ENCODE measurements at regions not wholly inside any gene's neighbourhood (a gene's known extent, or its start where the extent isn't known, plus 50 kb on each side); places are given as distances from the start of the nearest gene placed in this dataset.
"Not testable (repeated sequence)": the region's sequence is repeated elsewhere in the genome, so short reads cannot be mapped to it uniquely, and the experiment has no call there.

- no peak for ATAC-seq (replicated peaks in 1 of 4)
- DNase-seq: no peak
- ChIA-PET POLR2A (no interaction called here), CTCF (no interaction called here)
- Histone ChIP-seq H3K36me3 (ENCODE audit: control insufficient read depth in 2 of 2, extremely low read depth in 1 of 2, insufficient read depth in 1 of 2, low read length in 1 of 2) (no peaks in the 10 kb centered on the region), H3K4me1 (ENCODE audit: control insufficient read depth in 1 of 2, extremely low read depth in 1 of 2, insufficient read depth in 2 of 2, low read length in 2 of 2) (no peaks in the 10 kb centered on the region), H3K27ac (ENCODE audit: low read length) (no peak overlapping the region), H3K9me3 (no peaks in the 10 kb centered on the region), H3K4me3 (ENCODE audit: control insufficient read depth in 1 of 2, extremely low read depth in 1 of 2, low read length in 1 of 2) (no peak overlapping the region), H3K27me3 (replicated peaks in 1 of 2; ENCODE audit: control insufficient read depth in 2 of 2, extremely low read depth in 1 of 2, insufficient read depth in 2 of 2, low read length in 1 of 2) (no peaks in the 10 kb centered on the region)
- H3K27ac Mint-ChIP-seq: no peak overlapping the region
- H3K36me3 Mint-ChIP-seq: no peaks in the 10 kb centered on the region
- H3K9me3 Mint-ChIP-seq: peaks cover 3 to 7% (median 5%) of the 10 kb centered on the region in 3 donors
- no peak overlapping the region for H3K4me3 Mint-ChIP-seq
- no peaks in the 10 kb centered on the region for H3K27me3 Mint-ChIP-seq
- no peaks in the 10 kb centered on the region for H3K4me1 Mint-ChIP-seq
Observed at GRCh38 chr4:23023121-23023520, 330.4 kb downstream of the GBA3 start.

GRCh38 chr4:23022032-23022431, 329.3 kb downstream of the GBA3 start:
- Histone ChIP-seq H3K36me3 (ENCODE audit: control insufficient read depth in 2 of 2, extremely low read depth in 1 of 2, insufficient read depth in 1 of 2, low read length in 1 of 2) (no peaks in the 10 kb centered on the region), H3K27ac (ENCODE audit: low read length) (no peak overlapping the region), H3K27me3 (replicated peaks in 1 of 2; ENCODE audit: control insufficient read depth in 2 of 2, extremely low read depth in 1 of 2, insufficient read depth in 2 of 2, low read length in 1 of 2) (no peaks in the 10 kb centered on the region), H3K9me3 (no peaks in the 10 kb centered on the region), H3K4me3 (ENCODE audit: control insufficient read depth in 1 of 2, extremely low read depth in 1 of 2, low read length in 1 of 2) (no peak overlapping the region), H3K4me1 (ENCODE audit: control insufficient read depth in 1 of 2, extremely low read depth in 1 of 2, insufficient read depth in 2 of 2, low read length in 2 of 2) (no peaks in the 10 kb centered on the region)
- peaks cover under 1 to 5% (median 3%) of the 10 kb centered on the region in 3 donors for H3K9me3 Mint-ChIP-seq
- DNase-seq: no peak
- no peak overlapping the region for H3K4me3 Mint-ChIP-seq
- ATAC-seq (replicated peaks in 1 of 4): no peak
- H3K36me3 Mint-ChIP-seq: no peaks in the 10 kb centered on the region
- POLR2A ChIA-PET: no interaction called here
- CTCF ChIA-PET: no interaction called here
- no peaks in the 10 kb centered on the region for H3K4me1 Mint-ChIP-seq
- no peak overlapping the region for H3K27ac Mint-ChIP-seq
- H3K27me3 Mint-ChIP-seq: no peaks in the 10 kb centered on the region

- Histone ChIP-seq H3K36me3 (ENCODE audit: control insufficient read depth in 2 of 2, extremely low read depth in 1 of 2, insufficient read depth in 1 of 2, low read length in 1 of 2) (no peaks in the 10 kb centered on the region), H3K9me3 (no peaks in the 10 kb centered on the region), H3K27me3 (replicated peaks in 1 of 2; ENCODE audit: control insufficient read depth in 2 of 2, extremely low read depth in 1 of 2, insufficient read depth in 2 of 2, low read length in 1 of 2) (no peaks in the 10 kb centered on the region), H3K27ac (ENCODE audit: low read length) (no peak overlapping the region), H3K4me1 (ENCODE audit: control insufficient read depth in 1 of 2, extremely low read depth in 1 of 2, insufficient read depth in 2 of 2, low read length in 2 of 2) (no peaks in the 10 kb centered on the region), H3K4me3 (ENCODE audit: control insufficient read depth in 1 of 2, extremely low read depth in 1 of 2, low read length in 1 of 2) (no peak overlapping the region)
- Mint-ChIP-seq H3K9me3 (peaks cover 0 to 5% (median 3%) of the 10 kb centered on the region in 3 donors), H3K36me3 (no peaks in the 10 kb centered on the region), H3K27me3 (no peaks in the 10 kb centered on the region), H3K4me3 (no peak overlapping the region), H3K27ac (no peak overlapping the region), H3K4me1 (no peaks in the 10 kb centered on the region)
- ATAC-seq (replicated peaks in 1 of 4) (no peak), DNase-seq (no peak)
- ChIA-PET CTCF (no interaction called here), POLR2A (no interaction called here)
- 80% methylated on average over 1 of the region's 4 CpGs for whole genome bisulfite sequencing (ENCODE audit: insufficient coverage)
Observed at GRCh38 chr4:23021040-23021439, 328.3 kb downstream of the GBA3 start.

- H3K4me1 ChIP-seq (ENCODE audit: control insufficient read depth in 1 of 2, extremely low read depth in 1 of 2, insufficient read depth in 2 of 2, low read length in 2 of 2); H3K9me3 ChIP-seq; H3K4me1 Mint-ChIP-seq; H3K4me3 Mint-ChIP-seq; H3K36me3 Mint-ChIP-seq; H3K36me3 ChIP-seq (ENCODE audit: control insufficient read depth in 2 of 2, extremely low read depth in 1 of 2, insufficient read depth in 1 of 2, low read length in 1 of 2); H3K27ac Mint-ChIP-seq; CTCF ChIA-PET; H3K27ac ChIP-seq (ENCODE audit: low read length); H3K27me3 Mint-ChIP-seq; ATAC-seq (replicated peaks in 1 of 4); H3K27me3 ChIP-seq (replicated peaks in 1 of 2; ENCODE audit: control insufficient read depth in 2 of 2, extremely low read depth in 1 of 2, insufficient read depth in 2 of 2, low read length in 1 of 2); H3K4me3 ChIP-seq (ENCODE audit: control insufficient read depth in 1 of 2, extremely low read depth in 1 of 2, low read length in 1 of 2); POLR2A ChIA-PET; DNase-seq; H3K9me3 Mint-ChIP-seq: not testable (repeated sequence)
- WGBS (ENCODE audit: insufficient coverage): 20% methylated on average over 1 of the region's 4 CpGs
Observed at GRCh38 chr4:23020399-23020798, 327.7 kb downstream of the GBA3 start.

- no peaks in the 10 kb centered on the region for H3K36me3 ChIP-seq (ENCODE audit: control insufficient read depth in 2 of 2, extremely low read depth in 1 of 2, insufficient read depth in 1 of 2, low read length in 1 of 2)
- no peaks in the 10 kb centered on the region for H3K4me1 ChIP-seq (ENCODE audit: control insufficient read depth in 1 of 2, extremely low read depth in 1 of 2, insufficient read depth in 2 of 2, low read length in 2 of 2)
- DNase-seq: no peak
- ATAC-seq (replicated peaks in 1 of 4): no peak
- Mint-ChIP-seq H3K9me3 (no peaks in the 10 kb centered on the region), H3K36me3 (no peaks in the 10 kb centered on the region), H3K27me3 (no peaks in the 10 kb centered on the region), H3K4me3 (no peak overlapping the region), H3K27ac (no peak overlapping the region), H3K4me1 (no peaks in the 10 kb centered on the region)
- no peaks in the 10 kb centered on the region for H3K27me3 ChIP-seq (replicated peaks in 1 of 2; ENCODE audit: control insufficient read depth in 2 of 2, extremely low read depth in 1 of 2, insufficient read depth in 2 of 2, low read length in 1 of 2)
- H3K27ac ChIP-seq (ENCODE audit: low read length): no peak overlapping the region
- WGBS (ENCODE audit: insufficient coverage): no CpG with 5 or more reads among the region's 1 CpG
- CTCF ChIA-PET: no interaction called here
- H3K4me3 ChIP-seq (ENCODE audit: control insufficient read depth in 1 of 2, extremely low read depth in 1 of 2, low read length in 1 of 2): no peak overlapping the region
- POLR2A ChIA-PET: no interaction called here
- H3K9me3 ChIP-seq: no peaks in the 10 kb centered on the region
Observed at GRCh38 chr4:23016981-23017380, 324.2 kb downstream of the GBA3 start.

GRCh38 chr4:23015821-23016220, 323.1 kb downstream of the GBA3 start:
- Mint-ChIP-seq H3K9me3 (no peaks in the 10 kb centered on the region), H3K27me3 (no peaks in the 10 kb centered on the region), H3K4me3 (no peak overlapping the region), H3K36me3 (no peaks in the 10 kb centered on the region), H3K27ac (no peak overlapping the region), H3K4me1 (no peaks in the 10 kb centered on the region)
- no peaks in the 10 kb centered on the region for H3K4me1 ChIP-seq (ENCODE audit: control insufficient read depth in 1 of 2, extremely low read depth in 1 of 2, insufficient read depth in 2 of 2, low read length in 2 of 2)
- ChIA-PET POLR2A (interaction anchor here in 1 of 2 donors (0.5 kb wide), 1 partner anchor 48 kb away, joined by 3 read pairs; no protein-coding TSS in a partner anchor), CTCF (no interaction called here)
- no peak overlapping the region for H3K27ac ChIP-seq (ENCODE audit: low read length)
- no peak for ATAC-seq (replicated peaks in 1 of 4)
- no peaks in the 10 kb centered on the region for H3K36me3 ChIP-seq (ENCODE audit: control insufficient read depth in 2 of 2, extremely low read depth in 1 of 2, insufficient read depth in 1 of 2, low read length in 1 of 2)
- no peak overlapping the region for H3K4me3 ChIP-seq (ENCODE audit: control insufficient read depth in 1 of 2, extremely low read depth in 1 of 2, low read length in 1 of 2)
- H3K27me3 ChIP-seq (replicated peaks in 1 of 2; ENCODE audit: control insufficient read depth in 2 of 2, extremely low read depth in 1 of 2, insufficient read depth in 2 of 2, low read length in 1 of 2): no peaks in the 10 kb centered on the region
- H3K9me3 ChIP-seq: no peaks in the 10 kb centered on the region
- DNase-seq: no peak

- no peaks in the 10 kb centered on the region for H3K27me3 Mint-ChIP-seq
- Histone ChIP-seq H3K4me3 (ENCODE audit: control insufficient read depth in 1 of 2, extremely low read depth in 1 of 2, low read length in 1 of 2) (no peak overlapping the region), H3K4me1 (ENCODE audit: control insufficient read depth in 1 of 2, extremely low read depth in 1 of 2, insufficient read depth in 2 of 2, low read length in 2 of 2) (no peaks in the 10 kb centered on the region), H3K9me3 (no peaks in the 10 kb centered on the region), H3K27ac (ENCODE audit: low read length) (no peak overlapping the region), H3K27me3 (replicated peaks in 1 of 2; ENCODE audit: control insufficient read depth in 2 of 2, extremely low read depth in 1 of 2, insufficient read depth in 2 of 2, low read length in 1 of 2) (no peaks in the 10 kb centered on the region), H3K36me3 (ENCODE audit: control insufficient read depth in 2 of 2, extremely low read depth in 1 of 2, insufficient read depth in 1 of 2, low read length in 1 of 2) (no peaks in the 10 kb centered on the region)
- peaks cover 0 to 5% (median 0%) of the 10 kb centered on the region in 3 donors for H3K9me3 Mint-ChIP-seq
- CTCF ChIA-PET: no interaction called here
- DNase-seq (no peak), ATAC-seq (replicated peaks in 1 of 4) (no peak)
- no peak overlapping the region for H3K4me3 Mint-ChIP-seq
- no peaks in the 10 kb centered on the region for H3K4me1 Mint-ChIP-seq
- H3K27ac Mint-ChIP-seq: no peak overlapping the region
- POLR2A ChIA-PET: no interaction called here
- no peaks in the 10 kb centered on the region for H3K36me3 Mint-ChIP-seq
Observed at GRCh38 chr4:23009093-23009492, 316.4 kb downstream of the GBA3 start.
